GM06990 (cell line): ENCODE measurements at regions not wholly inside any gene's neighbourhood (a gene's known extent, or its start where the extent isn't known, plus 50 kb on each side); places are given as distances from the start of the nearest gene placed in this dataset.

ENCODE experiments used
- DNase-seq: peaks from one replicate; pipeline ENCODE4 v3.0.0-alpha.2; 2011; ENCODE audit not compliant: insufficient read length; ENCODE audit errors: extremely low read depth
- H3K27me3 ChIP-seq: replicated peaks from 2 replicates; pipeline ENCODE4 v1.6.0; 2011; ENCODE audit warnings: low read length; ENCODE audit not compliant: control insufficient read depth, insufficient read depth
- H3K36me3 ChIP-seq: 2 replicates; pipeline ENCODE4 v1.5.1; 2011; ENCODE audit warnings: low read length; ENCODE audit not compliant: control insufficient read depth, insufficient read depth
- H3K4me3 ChIP-seq: replicated peaks from 2 replicates; pipeline ENCODE4 v1.5.1; 2011; ENCODE audit warnings: low read depth, mild to moderate bottlenecking, control low read depth, low read length
- TF ChIP-seq, protein P1 (sequence below): IDR thresholded peaks from 2 replicates; pipeline ENCODE4 v1.5.1; 2011; ENCODE audit warnings: low read length, control low read depth, mild to moderate bottlenecking, inconsistent platforms; ENCODE audit not compliant: insufficient read depth, poor library complexity, severe bottlenecking

GRCh38 chr6:23566418-23566817 lies 559.6 kb upstream of the NRSN1 start:
- Histone ChIP-seq H3K4me3 (no peak overlapping the region), H3K27me3 (no peaks in the 10 kb centered on the region), H3K36me3 (no peaks in the 10 kb centered on the region)
- TF ChIP-seq, protein P1, sequence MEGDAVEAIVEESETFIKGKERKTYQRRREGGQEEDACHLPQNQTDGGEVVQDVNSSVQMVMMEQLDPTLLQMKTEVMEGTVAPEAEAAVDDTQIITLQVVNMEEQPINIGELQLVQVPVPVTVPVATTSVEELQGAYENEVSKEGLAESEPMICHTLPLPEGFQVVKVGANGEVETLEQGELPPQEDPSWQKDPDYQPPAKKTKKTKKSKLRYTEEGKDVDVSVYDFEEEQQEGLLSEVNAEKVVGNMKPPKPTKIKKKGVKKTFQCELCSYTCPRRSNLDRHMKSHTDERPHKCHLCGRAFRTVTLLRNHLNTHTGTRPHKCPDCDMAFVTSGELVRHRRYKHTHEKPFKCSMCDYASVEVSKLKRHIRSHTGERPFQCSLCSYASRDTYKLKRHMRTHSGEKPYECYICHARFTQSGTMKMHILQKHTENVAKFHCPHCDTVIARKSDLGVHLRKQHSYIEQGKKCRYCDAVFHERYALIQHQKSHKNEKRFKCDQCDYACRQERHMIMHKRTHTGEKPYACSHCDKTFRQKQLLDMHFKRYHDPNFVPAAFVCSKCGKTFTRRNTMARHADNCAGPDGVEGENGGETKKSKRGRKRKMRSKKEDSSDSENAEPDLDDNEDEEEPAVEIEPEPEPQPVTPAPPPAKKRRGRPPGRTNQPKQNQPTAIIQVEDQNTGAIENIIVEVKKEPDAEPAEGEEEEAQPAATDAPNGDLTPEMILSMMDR, result no peak
- DNase-seq, result no peak

- DNase-seq, result no peak
- H3K27me3 ChIP-seq, result no peaks in the 10 kb centered on the region
- no peak overlapping the region for H3K4me3 ChIP-seq
- H3K36me3 ChIP-seq, result no peaks in the 10 kb centered on the region
- TF ChIP-seq, protein P1, result no peak
Observed at GRCh38 chr6:23568292-23568691, 557.7 kb upstream of the NRSN1 start.

DNA sequence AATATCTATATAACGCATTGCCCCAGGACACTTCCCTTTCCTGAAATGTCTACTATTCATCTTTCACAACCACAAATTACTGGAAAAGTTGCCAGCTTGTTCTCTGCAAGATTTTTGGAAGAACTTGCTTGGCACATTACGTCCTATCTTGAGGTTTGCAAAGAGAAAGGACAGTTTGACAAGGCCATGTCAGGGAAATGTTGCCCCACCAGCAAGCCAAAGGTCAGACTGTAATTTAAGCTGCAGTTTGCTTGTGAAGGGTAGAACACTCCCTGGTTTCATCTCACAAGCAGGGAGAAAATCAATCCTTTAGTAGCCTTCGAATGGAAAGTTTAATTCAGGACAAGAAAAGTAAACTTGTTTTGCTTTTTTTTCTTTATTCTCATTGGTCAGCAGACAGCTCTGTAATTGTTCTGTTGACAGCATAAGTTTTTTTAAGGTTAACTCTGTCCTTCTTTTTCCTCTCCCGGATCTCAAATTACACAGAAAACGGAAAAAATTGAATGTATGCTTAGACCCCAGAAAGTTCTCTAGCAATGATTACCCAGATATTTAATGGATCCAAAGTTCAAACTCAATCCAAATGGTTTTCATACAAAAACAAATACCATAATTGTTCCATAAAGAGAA lies 541.8 kb upstream of the NRSN1 start:
- TF ChIP-seq, protein P1, result no peak
- no peak overlapping the region for H3K4me3 ChIP-seq
- no peak for DNase-seq

GRCh38 chr6:23587582-23587981 lies 538.4 kb upstream of the NRSN1 start:
- TF ChIP-seq, protein P1, result no peak
- no peaks in the 10 kb centered on the region for H3K27me3 ChIP-seq
- H3K4me3 ChIP-seq, result no peak overlapping the region
- no peaks in the 10 kb centered on the region for H3K36me3 ChIP-seq
- no peak for DNase-seq

More for the DNA sequence above, 541.8 kb upstream of the NRSN1 start:
- H3K27me3 ChIP-seq, result no peaks in the 10 kb centered on the region
- no peaks in the 10 kb centered on the region for H3K36me3 ChIP-seq

- DNase-seq, result no peak
- TF ChIP-seq, protein P1, result no peak
- no peak overlapping the region for H3K4me3 ChIP-seq
- H3K27me3 ChIP-seq, result no peaks in the 10 kb centered on the region
- no peaks in the 10 kb centered on the region for H3K36me3 ChIP-seq
Observed at GRCh38 chr6:23589811-23590210, 536.2 kb upstream of the NRSN1 start.

DNA sequence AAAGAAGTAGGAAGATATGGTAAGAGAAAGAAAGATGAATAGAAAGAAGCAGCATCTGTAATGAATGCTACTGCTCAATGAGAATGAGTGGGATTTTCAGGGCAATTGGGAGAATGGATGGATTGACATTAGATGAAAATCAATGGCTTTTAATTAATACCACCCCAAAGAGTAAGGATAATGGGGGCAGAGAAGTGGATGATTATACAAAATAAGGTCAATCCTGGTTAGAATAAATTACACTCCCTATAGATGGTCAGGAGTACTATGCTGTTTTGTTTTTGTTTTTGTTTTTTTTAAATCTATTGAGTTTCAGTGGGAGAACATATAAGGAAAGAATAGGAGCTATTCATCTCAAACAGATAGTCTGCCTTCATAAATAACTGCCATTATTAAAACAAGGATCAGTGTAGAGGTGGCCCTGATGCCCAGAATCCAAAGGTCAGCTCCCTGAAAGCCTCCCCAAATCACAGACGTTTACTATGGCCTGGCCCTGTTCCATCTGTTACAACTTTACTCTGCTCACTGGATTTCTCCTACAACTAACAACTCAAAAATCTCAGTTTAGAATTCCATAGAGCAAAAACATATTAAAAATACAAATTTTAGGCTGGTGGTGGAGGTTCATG lies 535.4 kb upstream of the NRSN1 start:
- TF ChIP-seq, protein P1, result no peak
- no peak for DNase-seq
- no peaks in the 10 kb centered on the region for H3K36me3 ChIP-seq
- no peak overlapping the region for H3K4me3 ChIP-seq
- no peaks in the 10 kb centered on the region for H3K27me3 ChIP-seq
